ENCODE measurements at regions not wholly inside any gene's neighbourhood (a gene's known extent, or its start where the extent isn't known, plus 50 kb on each side); places are given as distances from the start of the nearest gene placed in this dataset.

GRCh38 chr13:58594747-58595600, 963.4 kb downstream of the PCDH17 start:
- no peak for DNase-seq (ENCODE audit: low spot score)
- Histone ChIP-seq H3K4me1 (ENCODE audit: control insufficient read depth in 4 of 4, insufficient read depth in 4 of 4, low read length in 3 of 4) (no peaks in the 10 kb centered on the region), H3K27ac (ENCODE audit: low read depth in 1 of 2, low read length in 2 of 2) (no peak overlapping the region), H3K9me3 (ENCODE audit: control insufficient read depth in 4 of 4, low read length in 3 of 4) (no peaks in the 10 kb centered on the region), H3K9ac (ENCODE audit: low read depth in 1 of 2, low read length in 2 of 2) (no peak overlapping the region), H3K36me3 (ENCODE audit: control insufficient read depth in 4 of 4, insufficient read depth in 3 of 4, low read depth in 1 of 4, low read length in 3 of 4) (no peaks in the 10 kb centered on the region), H3K4me3 (ENCODE audit: low read depth in 1 of 3, low read length in 3 of 3) (no peak overlapping the region), H3K27me3 (ENCODE audit: control insufficient read depth in 4 of 4, insufficient read depth in 4 of 4, low read length in 3 of 4) (no peaks in the 10 kb centered on the region)
- WGBS, result 51% methylated on average over 5 of the region's 5 CpGs
- no peak for TF ChIP-seq TAF1 (conservative IDR thresholded peaks at IDR 0.05)
- no peak for TF ChIP-seq RXRA (IDR thresholded peaks at IDR 0.05)
- no peak for TF ChIP-seq FOXA1 (IDR thresholded peaks at IDR 0.05)
- no peak for TF ChIP-seq HNF4A (conservative IDR thresholded peaks at IDR 0.05)
- TF ChIP-seq, protein P1, sequence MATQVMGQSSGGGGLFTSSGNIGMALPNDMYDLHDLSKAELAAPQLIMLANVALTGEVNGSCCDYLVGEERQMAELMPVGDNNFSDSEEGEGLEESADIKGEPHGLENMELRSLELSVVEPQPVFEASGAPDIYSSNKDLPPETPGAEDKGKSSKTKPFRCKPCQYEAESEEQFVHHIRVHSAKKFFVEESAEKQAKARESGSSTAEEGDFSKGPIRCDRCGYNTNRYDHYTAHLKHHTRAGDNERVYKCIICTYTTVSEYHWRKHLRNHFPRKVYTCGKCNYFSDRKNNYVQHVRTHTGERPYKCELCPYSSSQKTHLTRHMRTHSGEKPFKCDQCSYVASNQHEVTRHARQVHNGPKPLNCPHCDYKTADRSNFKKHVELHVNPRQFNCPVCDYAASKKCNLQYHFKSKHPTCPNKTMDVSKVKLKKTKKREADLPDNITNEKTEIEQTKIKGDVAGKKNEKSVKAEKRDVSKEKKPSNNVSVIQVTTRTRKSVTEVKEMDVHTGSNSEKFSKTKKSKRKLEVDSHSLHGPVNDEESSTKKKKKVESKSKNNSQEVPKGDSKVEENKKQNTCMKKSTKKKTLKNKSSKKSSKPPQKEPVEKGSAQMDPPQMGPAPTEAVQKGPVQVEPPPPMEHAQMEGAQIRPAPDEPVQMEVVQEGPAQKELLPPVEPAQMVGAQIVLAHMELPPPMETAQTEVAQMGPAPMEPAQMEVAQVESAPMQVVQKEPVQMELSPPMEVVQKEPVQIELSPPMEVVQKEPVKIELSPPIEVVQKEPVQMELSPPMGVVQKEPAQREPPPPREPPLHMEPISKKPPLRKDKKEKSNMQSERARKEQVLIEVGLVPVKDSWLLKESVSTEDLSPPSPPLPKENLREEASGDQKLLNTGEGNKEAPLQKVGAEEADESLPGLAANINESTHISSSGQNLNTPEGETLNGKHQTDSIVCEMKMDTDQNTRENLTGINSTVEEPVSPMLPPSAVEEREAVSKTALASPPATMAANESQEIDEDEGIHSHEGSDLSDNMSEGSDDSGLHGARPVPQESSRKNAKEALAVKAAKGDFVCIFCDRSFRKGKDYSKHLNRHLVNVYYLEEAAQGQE (IDR thresholded peaks at IDR 0.05), result no peak
- no peak for TF ChIP-seq EGR1 (IDR thresholded peaks at IDR 0.05; ENCODE audit: low read depth in 2 of 2)
- TF ChIP-seq ZBTB33 (IDR thresholded peaks at IDR 0.05), result no peak
- TF ChIP-seq, protein P2, sequence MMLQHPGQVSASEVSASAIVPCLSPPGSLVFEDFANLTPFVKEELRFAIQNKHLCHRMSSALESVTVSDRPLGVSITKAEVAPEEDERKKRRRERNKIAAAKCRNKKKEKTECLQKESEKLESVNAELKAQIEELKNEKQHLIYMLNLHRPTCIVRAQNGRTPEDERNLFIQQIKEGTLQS (IDR thresholded peaks at IDR 0.05), result no peak
- TF ChIP-seq MAX (IDR thresholded peaks at IDR 0.05), result no peak
- no peak for TF ChIP-seq RAD21 (IDR thresholded peaks at IDR 0.05)
- TF ChIP-seq FOXA2 (IDR thresholded peaks at IDR 0.05), result no peak
- TF ChIP-seq HNF4G (IDR thresholded peaks at IDR 0.05), result no peak

DNA sequence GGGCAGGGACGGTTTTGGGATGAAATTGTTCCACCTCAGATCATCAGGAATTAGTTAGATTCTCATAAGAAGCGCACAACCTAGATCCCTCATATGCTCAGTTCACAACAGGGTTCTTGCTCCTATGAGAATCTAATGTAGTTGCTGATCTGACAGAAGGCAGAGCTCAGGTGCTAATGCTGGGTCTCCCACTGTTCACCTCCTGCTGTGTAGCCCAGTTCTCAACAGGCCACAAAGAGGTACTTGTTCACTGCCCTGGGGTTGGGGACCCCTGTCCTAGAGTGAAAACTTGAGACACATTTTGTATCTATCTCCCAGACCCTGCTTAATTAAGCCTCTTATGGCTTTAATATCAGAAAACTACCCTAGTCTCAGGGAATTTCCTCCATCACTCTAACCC, 966.0 kb downstream of the PCDH17 start:
- Histone ChIP-seq H3K4me1 (ENCODE audit: control insufficient read depth in 4 of 4, insufficient read depth in 4 of 4, low read length in 3 of 4) (no peaks in the 10 kb centered on the region), H3K9ac (ENCODE audit: low read depth in 1 of 2, low read length in 2 of 2) (no peak overlapping the region), H3K9me3 (ENCODE audit: control insufficient read depth in 4 of 4, low read length in 3 of 4) (no peaks in the 10 kb centered on the region), H3K27ac (ENCODE audit: low read depth in 1 of 2, low read length in 2 of 2) (no peak overlapping the region), H3K27me3 (ENCODE audit: control insufficient read depth in 4 of 4, insufficient read depth in 4 of 4, low read length in 3 of 4) (no peaks in the 10 kb centered on the region), H3K36me3 (ENCODE audit: control insufficient read depth in 4 of 4, insufficient read depth in 3 of 4, low read depth in 1 of 4, low read length in 3 of 4) (no peaks in the 10 kb centered on the region), H3K4me3 (ENCODE audit: low read depth in 1 of 3, low read length in 3 of 3) (no peak overlapping the region)
- DNase-seq (ENCODE audit: low spot score), result no peak
- TF ChIP-seq CTCF (IDR thresholded peaks at IDR 0.05; ENCODE audit: low read depth, low read length, missing input control) (no peak), ZBTB33 (IDR thresholded peaks at IDR 0.05) (no peak), RAD21 (IDR thresholded peaks at IDR 0.05) (no peak), MAX (IDR thresholded peaks at IDR 0.05) (no peak), YY1 (IDR thresholded peaks at IDR 0.05) (no peak), GABPA (IDR thresholded peaks at IDR 0.05 in 1 of 2, conservative IDR thresholded peaks at IDR 0.05 in 1 of 2) (no peak), TAF1 (conservative IDR thresholded peaks at IDR 0.05) (no peak)
- WGBS, result 79% methylated on average over 2 of the region's 2 CpGs
